ENCODE measurements at regions not wholly inside any gene's neighbourhood (a gene's known extent, or its start where the extent isn't known, plus 50 kb on each side); places are given as distances from the start of the nearest gene placed in this dataset.
A peak's percentile ranks its signal among the peaks of the same experiment; 100 is the strongest.

- Histone ChIP-seq H2BK20ac (ENCODE audit: low read depth, low read length, poor library complexity, severe bottlenecking) (no peak overlapping the region), H2AFZ (ENCODE audit: low read length) (no peak overlapping the region), H3K4me2 (ENCODE audit: insufficient read depth, insufficient read length, low read length) (no peak overlapping the region), H3K79me1 (ENCODE audit: insufficient read depth, low read depth, low read length, poor library complexity, severe bottlenecking) (no peaks in the 10 kb centered on the region), H3K56ac (ENCODE audit: insufficient read length, low read depth, low read length) (no peak overlapping the region), H3K14ac (ENCODE audit: insufficient read depth, low read length) (no peak overlapping the region), H4K8ac (replicated peaks; ENCODE audit: insufficient read length, low read depth, low read length) (no peak overlapping the region), H4K91ac (ENCODE audit: insufficient read length, low read depth, low read length) (no peak overlapping the region), H3K18ac (ENCODE audit: insufficient read length, low read depth, low read length) (no peak overlapping the region), H2BK120ac (ENCODE audit: low read depth, low read length, poor library complexity, severe bottlenecking) (no peak overlapping the region), H3K4me1 (ENCODE audit: insufficient read depth, low read length) (no peaks in the 10 kb centered on the region; the same call in 1 of the 2 replicates), H3K27ac (ENCODE audit: insufficient read length, low read depth, low read length) (no peak overlapping the region), H4K5ac (ENCODE audit: insufficient read length, low read depth, low read length) (no peak overlapping the region), H3K79me2 (ENCODE audit: insufficient read depth, low read length) (no peaks in the 10 kb centered on the region), H2BK15ac (ENCODE audit: low read depth, low read length) (no peak overlapping the region), H3K9ac (ENCODE audit: extremely low read depth, insufficient read length, low read length) (no peak overlapping the region), H2BK5ac (ENCODE audit: insufficient read length, low read length) (no peak overlapping the region), H3K9me3 (ENCODE audit: control insufficient read depth, low read depth, low read length) (no peaks in the 10 kb centered on the region), H3K23ac (ENCODE audit: insufficient read length, low read depth, low read length) (no peak overlapping the region), H3K4ac (ENCODE audit: low read depth, low read length) (no peak overlapping the region), H4K20me1 (ENCODE audit: control insufficient read depth, insufficient read depth, insufficient read length) (no peaks in the 10 kb centered on the region), H3K23me2 (ENCODE audit: insufficient read length, low read depth, low read length, poor library complexity, severe bottlenecking) (no peaks in the 10 kb centered on the region), H2BK12ac (ENCODE audit: insufficient read length, low read depth, low read length) (no peak overlapping the region), H3K27me3 (ENCODE audit: insufficient read depth, low read length) (no peaks in the 10 kb centered on the region), H2AK5ac (ENCODE audit: insufficient read length, low read length) (no peak overlapping the region), H3T11ph (ENCODE audit: low read length) (no peak overlapping the region)
- peaks cover 0 to 3% of the 10 kb centered on the region in 2 experiments; a peak in 1 of 4 replicates for H3K4me1 Mint-ChIP-seq
- TF ChIP-seq CTCF (conservative IDR thresholded peaks at IDR 0.05): no peak
- no peak for DNase-seq
- H3K4me3 Mint-ChIP-seq: no peak overlapping the region
- no peaks in the 10 kb centered on the region for H3K9me3 Mint-ChIP-seq
- peak overlapping the region in 1 of 3 experiments; percentile 59; a peak in 1 of 7 replicates for H3K27ac Mint-ChIP-seq
- H3K36me3 Mint-ChIP-seq (ENCODE audit: insufficient read depth in 1 of 3, low read depth in 3 of 3): no peaks in the 10 kb centered on the region
- no peaks in the 10 kb centered on the region for H3K27me3 Mint-ChIP-seq (ENCODE audit: low read depth)
Observed at GRCh38 chr2:16554060-16554583, 111.5 kb downstream of the CYRIA start.

Measured in H9 (cell line).